ENCODE measurements at regions not wholly inside any gene's neighbourhood (a gene's known extent, or its start where the extent isn't known, plus 50 kb on each side); places are given as distances from the start of the nearest gene placed in this dataset.
"Not testable (repeated sequence)": the region's sequence is repeated elsewhere in the genome, so short reads cannot be mapped to it uniquely, and the experiment has no call there.

DNA sequence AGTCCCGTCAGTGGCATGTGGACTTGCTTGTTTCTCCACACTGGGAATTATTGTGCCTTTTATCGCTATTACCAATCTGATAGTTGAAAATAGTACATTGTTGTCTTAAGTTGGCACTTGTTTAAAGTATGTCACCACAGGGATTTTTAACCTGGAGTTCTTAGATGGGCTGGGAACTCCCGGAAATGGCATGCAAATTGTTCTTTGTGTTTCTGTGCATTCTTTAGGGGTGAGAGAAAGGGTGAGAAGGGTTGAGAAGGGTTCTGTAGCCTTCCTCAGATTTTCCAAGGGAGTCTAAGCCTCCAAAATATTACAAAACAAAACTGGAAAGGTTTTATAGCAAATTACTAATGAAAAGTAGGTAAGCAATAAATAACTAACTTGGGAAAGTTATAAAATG lies 176.9 kb downstream of the ZIC3 start:
- TF ChIP-seq ZFX (IDR thresholded peaks at IDR 0.05), result no peak
- TF ChIP-seq, protein P1, sequence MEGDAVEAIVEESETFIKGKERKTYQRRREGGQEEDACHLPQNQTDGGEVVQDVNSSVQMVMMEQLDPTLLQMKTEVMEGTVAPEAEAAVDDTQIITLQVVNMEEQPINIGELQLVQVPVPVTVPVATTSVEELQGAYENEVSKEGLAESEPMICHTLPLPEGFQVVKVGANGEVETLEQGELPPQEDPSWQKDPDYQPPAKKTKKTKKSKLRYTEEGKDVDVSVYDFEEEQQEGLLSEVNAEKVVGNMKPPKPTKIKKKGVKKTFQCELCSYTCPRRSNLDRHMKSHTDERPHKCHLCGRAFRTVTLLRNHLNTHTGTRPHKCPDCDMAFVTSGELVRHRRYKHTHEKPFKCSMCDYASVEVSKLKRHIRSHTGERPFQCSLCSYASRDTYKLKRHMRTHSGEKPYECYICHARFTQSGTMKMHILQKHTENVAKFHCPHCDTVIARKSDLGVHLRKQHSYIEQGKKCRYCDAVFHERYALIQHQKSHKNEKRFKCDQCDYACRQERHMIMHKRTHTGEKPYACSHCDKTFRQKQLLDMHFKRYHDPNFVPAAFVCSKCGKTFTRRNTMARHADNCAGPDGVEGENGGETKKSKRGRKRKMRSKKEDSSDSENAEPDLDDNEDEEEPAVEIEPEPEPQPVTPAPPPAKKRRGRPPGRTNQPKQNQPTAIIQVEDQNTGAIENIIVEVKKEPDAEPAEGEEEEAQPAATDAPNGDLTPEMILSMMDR (conservative IDR thresholded peaks at IDR 0.05), result no peak
- no peak overlapping the region for H3K27ac ChIP-seq

DNA sequence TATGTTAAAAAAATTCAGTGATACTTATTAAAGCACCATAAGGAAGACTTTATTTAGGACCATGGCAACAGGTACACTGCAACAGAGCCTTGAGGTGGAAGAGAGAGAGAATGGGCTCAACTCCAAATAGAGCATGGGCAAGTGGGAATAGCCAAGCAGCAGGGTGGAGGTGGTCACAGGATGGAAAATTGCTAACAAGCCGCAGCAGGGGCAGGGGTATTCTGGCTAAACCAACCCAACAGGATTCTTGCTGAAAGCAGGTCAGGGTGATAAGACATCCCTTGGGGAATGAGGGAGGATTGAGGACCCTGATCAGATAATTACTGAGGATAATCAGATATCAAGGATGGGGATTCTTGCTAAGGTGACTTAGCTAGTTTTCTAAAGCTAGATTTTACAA lies 177.5 kb downstream of the ZIC3 start:
- TF ChIP-seq ZFX (IDR thresholded peaks at IDR 0.05), result no peak
- H3K27ac ChIP-seq, result no peak overlapping the region

DNA sequence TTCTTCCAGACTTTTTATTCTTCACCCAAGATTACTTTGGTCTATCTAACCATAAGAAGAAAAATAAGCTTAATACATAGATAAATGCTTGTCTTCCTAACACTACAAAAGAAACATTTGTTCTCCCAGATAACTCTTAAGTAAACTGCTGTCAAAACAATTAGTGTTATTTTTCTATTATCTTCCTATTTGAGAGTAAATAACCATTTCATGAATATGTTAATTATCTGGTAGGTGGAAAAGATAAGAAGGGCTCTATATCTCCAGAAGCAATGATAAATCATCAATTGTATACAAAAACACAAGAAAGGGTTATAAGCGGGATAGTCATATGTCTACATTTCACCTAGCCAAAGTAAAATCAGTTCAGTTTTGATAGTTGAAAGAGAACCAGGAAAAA lies 180.4 kb downstream of the ZIC3 start:
- H3K27ac ChIP-seq, result no peak overlapping the region

DNA sequence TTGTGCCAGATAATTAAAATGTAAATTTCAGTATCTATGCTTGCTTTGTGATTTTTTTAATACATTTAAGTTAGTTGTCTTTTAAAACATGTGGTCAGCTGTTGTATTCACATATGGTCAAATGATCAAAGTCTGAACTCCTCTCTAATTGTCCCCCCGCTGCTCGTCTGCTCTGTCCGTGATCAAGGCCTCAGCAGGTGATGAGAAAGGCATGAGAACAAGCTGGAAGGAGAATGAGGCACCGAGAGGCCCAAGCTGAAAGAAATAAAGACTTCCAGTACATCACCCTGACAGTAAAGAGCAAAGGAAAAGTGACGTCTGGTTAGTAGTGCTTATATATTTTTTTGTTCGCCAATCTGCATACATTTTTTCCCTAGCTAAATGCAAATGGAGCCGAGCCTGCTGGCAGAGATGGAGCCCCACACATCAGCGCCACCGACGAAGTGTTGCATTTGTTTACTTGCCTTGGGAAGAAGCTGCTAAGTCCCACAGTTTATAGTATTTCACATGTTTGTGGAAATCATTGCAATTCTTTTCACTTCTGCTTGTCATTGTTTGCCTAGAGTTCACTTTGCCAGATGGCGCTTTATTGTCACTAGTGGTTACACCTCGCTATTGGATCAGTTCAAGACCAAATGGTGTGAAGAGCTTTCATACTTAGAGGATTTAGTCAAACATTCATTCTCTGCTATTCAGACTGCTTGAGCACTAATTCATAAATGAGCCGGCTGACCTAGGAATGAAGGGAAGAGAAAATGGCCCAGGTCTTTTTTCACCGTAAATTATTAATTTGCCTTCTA lies 181.5 kb downstream of the ZIC3 start:
- H3K27ac ChIP-seq, result no peak overlapping the region
- TF ChIP-seq ZFX (IDR thresholded peaks at IDR 0.05), result no peak
- TF ChIP-seq, protein P1 (conservative IDR thresholded peaks at IDR 0.05), result no peak

More for the DNA sequence above, 180.4 kb downstream of the ZIC3 start:
- TF ChIP-seq ZFX (IDR thresholded peaks at IDR 0.05), result no peak
- TF ChIP-seq, protein P1 (conservative IDR thresholded peaks at IDR 0.05), result no peak

DNA sequence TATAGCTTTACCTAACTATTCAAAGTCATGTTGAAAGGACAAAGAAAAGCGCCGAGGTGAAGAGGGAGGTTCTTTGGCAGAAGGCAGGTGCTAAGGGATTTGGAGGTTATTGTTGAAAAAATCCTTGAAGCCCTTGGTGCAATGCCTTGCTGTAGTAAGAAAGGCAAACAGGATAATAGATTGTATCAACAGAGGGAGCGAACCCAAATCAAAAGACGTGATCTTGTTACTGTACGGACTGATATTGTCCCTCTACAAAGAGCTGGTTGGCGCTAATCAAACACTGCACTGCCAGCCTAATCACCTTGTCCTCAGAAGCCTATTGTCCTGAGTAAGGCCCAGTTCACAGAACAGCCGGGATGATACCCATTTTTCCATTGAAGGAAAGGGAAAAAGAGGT lies 182.9 kb downstream of the ZIC3 start:
- TF ChIP-seq, protein P1 (conservative IDR thresholded peaks at IDR 0.05), result no peak
- TF ChIP-seq ZFX (IDR thresholded peaks at IDR 0.05), result no peak
- H3K27ac ChIP-seq, result no peak overlapping the region

DNA sequence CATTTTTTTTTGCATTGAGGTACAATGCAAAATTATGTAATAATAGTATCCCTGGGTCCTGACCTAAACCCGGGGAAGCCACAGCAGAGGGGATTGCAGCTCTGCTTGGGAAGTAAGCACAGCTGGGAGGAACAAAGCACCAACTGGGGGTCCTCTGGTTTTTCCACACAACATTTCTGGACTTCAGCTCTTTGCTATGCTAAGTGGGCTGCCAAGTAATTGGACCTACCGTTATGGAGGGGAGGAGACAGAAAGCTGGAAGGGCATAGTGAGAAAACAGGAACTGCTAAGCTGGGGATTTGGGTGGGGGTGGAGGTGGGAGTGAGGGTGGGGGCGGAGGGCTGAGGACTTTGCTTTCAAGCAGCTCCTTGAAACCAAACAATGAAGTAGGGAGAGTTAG lies 183.3 kb downstream of the ZIC3 start:
- no peak for TF ChIP-seq ZFX (IDR thresholded peaks at IDR 0.05)
- TF ChIP-seq, protein P1 (conservative IDR thresholded peaks at IDR 0.05), result no peak
- no peak overlapping the region for H3K27ac ChIP-seq

DNA sequence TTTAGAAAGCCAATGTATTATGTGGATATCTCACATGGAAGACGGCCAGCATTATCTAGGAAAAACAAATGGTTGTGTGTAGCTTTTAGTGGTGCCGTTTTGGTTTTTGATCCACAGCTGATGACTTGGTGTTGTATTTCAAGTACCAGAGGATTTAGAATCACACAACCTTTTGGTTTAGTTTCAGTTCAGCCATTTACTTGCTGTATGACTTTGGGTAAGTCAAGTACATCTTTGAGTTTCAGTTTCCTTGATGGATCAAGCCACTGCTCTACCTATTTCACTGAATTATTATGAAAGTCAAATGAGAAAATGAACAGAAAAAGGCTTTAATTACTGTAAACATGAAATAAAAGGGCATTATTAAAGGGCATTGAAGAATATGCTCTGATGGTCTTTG lies 205.6 kb downstream of the ZIC3 start:
- no peak overlapping the region for H3K27ac ChIP-seq
- TF ChIP-seq, protein P1 (conservative IDR thresholded peaks at IDR 0.05), result no peak
- no peak for TF ChIP-seq ZFX (IDR thresholded peaks at IDR 0.05)

DNA sequence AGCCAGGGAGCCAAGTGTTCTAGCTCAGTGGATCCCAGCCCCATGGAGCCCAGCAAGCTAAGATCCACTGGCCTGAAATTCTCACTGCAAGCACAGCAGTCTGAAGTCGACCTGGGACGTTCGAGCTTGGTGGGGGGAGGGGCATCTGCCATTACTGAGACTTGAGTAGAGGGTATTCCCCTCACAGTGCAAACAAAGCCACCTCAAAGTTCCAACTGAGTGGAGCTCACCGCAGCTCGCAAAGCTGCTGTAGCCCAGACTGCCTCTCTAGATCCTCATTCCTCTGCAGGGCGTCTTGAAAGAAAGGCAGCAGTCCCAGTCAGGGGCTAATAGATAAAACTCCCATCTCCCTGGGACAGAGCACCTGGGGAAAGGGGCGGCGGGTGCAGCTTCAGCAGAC lies 226.3 kb downstream of the ZIC3 start:
- no peak overlapping the region for H3K27ac ChIP-seq
- TF ChIP-seq ZFX (IDR thresholded peaks at IDR 0.05), result no peak
- TF ChIP-seq, protein P1 (conservative IDR thresholded peaks at IDR 0.05), result no peak

DNA sequence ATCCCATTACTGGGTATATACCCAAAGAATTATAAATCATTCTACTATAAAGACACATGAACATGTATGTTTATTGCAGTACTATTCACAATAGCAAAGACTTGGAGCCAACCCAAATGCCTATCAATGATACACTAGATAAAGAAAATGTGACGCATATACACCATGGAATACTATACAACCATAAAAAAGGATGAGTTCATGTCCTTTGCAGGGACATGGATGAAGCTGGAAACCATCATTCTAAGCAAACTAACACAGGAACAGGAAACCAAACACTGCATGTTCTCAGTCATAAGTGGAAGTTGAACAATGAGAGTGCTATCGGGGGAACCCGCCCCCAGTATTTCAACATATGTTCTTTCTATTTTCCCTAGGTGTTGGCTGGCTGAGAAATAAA lies 232.0 kb downstream of the ZIC3 start:
- H3K27ac ChIP-seq, result not testable (repeated sequence)

All from C4-2B (cell line).